GM12878 (cell line): ENCODE measurements at regions not wholly inside any gene's neighbourhood (a gene's known extent, or its start where the extent isn't known, plus 50 kb on each side); places are given as distances from the start of the nearest gene placed in this dataset.

ENCODE experiments used
- ATAC-seq: fragments of 200-7000 bp; cut with Tn5 transposase; 3 replicates; pipeline ENCODE4 v1.9.1; 2020; ENCODE audit warnings: mild to moderate bottlenecking, moderate library complexity
- BruUV-seq: library from RNA; stranded (reverse); fragments of 400-500 nt; replicated peaks from 2 replicates; lab custom pipeline; 2021; lab: Mats Ljungman, UMichigan
- CTCF ChIA-PET: fragments of 300-600 bp; sonication (Branson Sonifier 250); formaldehyde crosslinking; extraction: SDS; loops from one replicate; lab custom pipeline; 2021; ENCODE audit warnings: inconsistent platforms; lab: Yijun Ruan, JAX
- POLR2A ChIA-PET: fragments of 350-600 bp; formaldehyde crosslinking; extraction: SDS; loops from one replicate; lab custom pipeline; 2021; ENCODE audit warnings: inconsistent platforms; lab: Charles Lee
- RAD21 ChIA-PET: fragments of 300-600 bp; sonication (Branson Sonifier 250); formaldehyde crosslinking; loops from one replicate; lab custom pipeline; 2023; ENCODE audit warnings: antibody characterized with exemption; ENCODE audit not compliant: unreplicated experiment; lab: Charles Lee
- SMC1A ChIA-PET: fragments of 300-600 bp; sonication (Branson Sonifier 250); formaldehyde crosslinking; loops from one replicate; lab custom pipeline; 2023; ENCODE audit not compliant: unreplicated experiment, uncharacterized antibody; lab: Charles Lee
- DNase-seq: peaks from one replicate; pipeline ENCODE4 v3.0.0-alpha.2; 2011; ENCODE audit warnings: low read depth, low spot score
- FAIRE-seq: peaks from 3 replicates; lab custom pipeline; 2011; peaks lifted over from hg19 to GRCh38; lab: Jason Lieb, UNC
- H2AFZ ChIP-seq: 2 replicates; pipeline ENCODE4 v1.6.0; 2011; ENCODE audit warnings: low read depth, low read length, control low read depth; ENCODE audit not compliant: control insufficient read depth
- H3K27ac ChIP-seq: 2 replicates; pipeline ENCODE4 v1.5.1; 2011; ENCODE audit warnings: control low read depth; ENCODE audit not compliant: control insufficient read depth, insufficient read depth
- H3K27me3 ChIP-seq, 2 experiments: replicated peaks in 1 of 2; 2 replicates each; pipeline versions ENCODE4 v1.6.0 to v1.6.1; 2011; ENCODE audit warnings: low read length in 1 of 2; ENCODE audit not compliant: control insufficient read depth in 2 of 2, insufficient read depth in 2 of 2
- H3K36me3 ChIP-seq, 2 experiments: 2 replicates each; pipeline ENCODE4 v1.5.1; 2011; ENCODE audit warnings: low read length in 1 of 2; ENCODE audit not compliant: control insufficient read depth in 2 of 2, insufficient read depth in 2 of 2
- H3K4me1 ChIP-seq: 2 replicates; pipeline ENCODE4 v1.6.1; 2011; ENCODE audit warnings: mild to moderate bottlenecking, low read length, moderate library complexity, mixed read lengths; ENCODE audit not compliant: control insufficient read depth, insufficient read depth
- H3K4me2 ChIP-seq: 2 replicates; pipeline ENCODE4 v1.6.0; 2011; ENCODE audit warnings: control low read depth; ENCODE audit not compliant: control insufficient read depth, insufficient read depth
- H3K4me3 ChIP-seq: fragments of 200-600 bp; sonication (generic); 2 replicates; pipeline ENCODE4 v1.5.1; 2016
- H3K79me2 ChIP-seq: 2 replicates; pipeline ENCODE4 v1.6.0; 2011; ENCODE audit warnings: low read length; ENCODE audit not compliant: control insufficient read depth, insufficient read depth
- H3K9ac ChIP-seq: 2 replicates; pipeline ENCODE4 v1.8.0; 2011; ENCODE audit warnings: low read length, control low read depth, mixed read lengths; ENCODE audit not compliant: control insufficient read depth, insufficient read depth
- H3K9me3 ChIP-seq: replicated peaks from 3 replicates; pipeline ENCODE4 v1.5.1; 2011; ENCODE audit warnings: mild to moderate bottlenecking, low read length; ENCODE audit not compliant: control insufficient read depth, insufficient read depth
- H4K20me1 ChIP-seq: 2 replicates; pipeline ENCODE4 v1.6.0; 2011; ENCODE audit not compliant: control insufficient read depth, insufficient read depth
- EED ChIP-seq: sonication (generic); IDR thresholded peaks from 2 replicates; pipeline ENCODE4 v1.6.1; 2016; ENCODE audit warnings: antibody characterized with exemption, low read depth
- HDAC6 ChIP-seq: fragments of 200-600 bp; sonication (generic); IDR thresholded peaks from one replicate; pipeline ENCODE4 v1.8.0; 2017; ENCODE audit warnings: antibody characterized with exemption; ENCODE audit not compliant: unreplicated experiment
- IKZF1 ChIP-seq: fragments of 450-650 bp; conservative IDR thresholded peaks from 2 replicates; pipeline ENCODE4 v1.6.1; 2017; ENCODE audit warnings: antibody characterized with exemption, mild to moderate bottlenecking
- NBN ChIP-seq: fragments of 450-650 bp; IDR thresholded peaks from 2 replicates; pipeline ENCODE4 v1.6.1; 2016
- NFYB ChIP-seq: IDR thresholded peaks from 2 replicates; pipeline ENCODE4 v1.6.1; 2011; ENCODE audit warnings: low read depth, mild to moderate bottlenecking, low read length, improper control_type of control experiment, moderate library complexity; ENCODE audit not compliant: insufficient read depth
- NR2F1 ChIP-seq: fragments of 450-650 bp; conservative IDR thresholded peaks from 2 replicates; pipeline ENCODE4 v1.6.1; 2017; ENCODE audit warnings: mild to moderate bottlenecking
- RAD51 ChIP-seq: fragments of 450-650 bp; IDR thresholded peaks from 2 replicates; pipeline ENCODE4 v1.6.1; 2016; ENCODE audit warnings: moderate library complexity, mild to moderate bottlenecking, inconsistent platforms
- RFX5 ChIP-seq: IDR thresholded peaks from 2 replicates; pipeline ENCODE4 v1.6.1; 2011; ENCODE audit warnings: low read depth, low read length, improper control_type of control experiment
- RUNX3 ChIP-seq: IDR thresholded peaks from 2 replicates; pipeline ENCODE4 v1.6.1; 2012; ENCODE audit warnings: low read length, inconsistent platforms
- SMARCA5 ChIP-seq: fragments of 450-650 bp; IDR thresholded peaks from 2 replicates; pipeline ENCODE4 v1.6.1; 2017; ENCODE audit warnings: mild to moderate bottlenecking
- SREBF1 ChIP-seq: IDR thresholded peaks from 2 replicates; pipeline ENCODE4 v1.6.1; 2012; ENCODE audit warnings: mild to moderate bottlenecking, low read length
- SUPT20H ChIP-seq: IDR thresholded peaks from 2 replicates; pipeline ENCODE4 v1.6.1; 2011; ENCODE audit warnings: low read depth, mild to moderate bottlenecking, low read length, moderate library complexity, borderline replicate concordance; ENCODE audit not compliant: control insufficient read depth
- ZNF217 ChIP-seq: fragments of 450-650 bp; IDR thresholded peaks from 2 replicates; pipeline ENCODE4 v1.6.1; 2017; ENCODE audit warnings: antibody characterized with exemption, mild to moderate bottlenecking
- ZNF24 ChIP-seq: fragments of 450-650 bp; IDR thresholded peaks from 2 replicates; pipeline ENCODE4 v1.6.1; 2017; ENCODE audit warnings: antibody characterized with exemption, mild to moderate bottlenecking
- WGBS: methylation state at CpG from one replicate; pipeline ENCODE4 v1.1.6; 2016; ENCODE audit warnings: low lambda C conversion rate; ENCODE audit not compliant: insufficient replicate concordance, insufficient coverage; ENCODE audit errors: missing lambda C conversion rate; 5-methylcytosine and 5-hydroxymethylcytosine counted together
- in situ Hi-C: fragments of 300-500 bp; cut with MboI; formaldehyde crosslinking; loops from 9 replicates; pipeline ENCODE4 v1.14.3; 2018; ENCODE audit warnings: mixed read lengths
- intact Hi-C: fragments of 100-400 bp; cut with micrococcal nuclease; formaldehyde crosslinking; loops from one replicate; pipeline ENCODE4 v1.14.2; 2022; ENCODE audit not compliant: unreplicated experiment
- TF ChIP-seq, protein P1 (sequence below): fragments of 450-650 bp; IDR thresholded peaks from 2 replicates; pipeline ENCODE4 v1.6.1; 2017; ENCODE audit warnings: borderline replicate concordance
- TF ChIP-seq, protein P2 (sequence below): fragments of 450-650 bp; IDR thresholded peaks from 2 replicates; pipeline ENCODE4 v1.6.1; 2017; ENCODE audit warnings: mild to moderate bottlenecking, moderate library complexity

DNA sequence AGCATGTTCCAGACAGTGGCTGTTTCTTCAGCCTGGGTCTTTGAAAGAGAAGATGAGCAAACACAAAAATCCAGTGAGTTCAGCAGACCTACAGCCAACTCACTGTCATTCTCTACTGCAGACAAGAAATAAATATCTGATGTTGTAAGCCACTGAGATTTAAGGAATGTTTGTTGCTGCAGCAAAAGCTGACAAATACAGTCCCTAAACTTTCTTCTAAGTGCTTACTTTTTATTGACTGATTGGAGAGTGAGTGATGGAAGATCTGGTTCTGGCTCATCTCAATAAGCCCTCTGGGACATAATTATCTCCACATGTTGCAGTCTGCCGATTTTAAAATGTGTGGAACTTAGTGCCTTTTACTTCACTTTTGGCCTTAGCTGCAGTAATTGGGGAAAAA is 69.9 kb upstream of the LMNB1 start:
- Histone ChIP-seq H3K27ac (no peak overlapping the region), H3K36me3 (no peaks in the 10 kb centered on the region), H2AFZ (no peak overlapping the region), H3K9me3 (no peaks in the 10 kb centered on the region), H3K4me3 (no peak overlapping the region), H3K79me2 (no peaks in the 10 kb centered on the region), H3K4me1 (no peaks in the 10 kb centered on the region), H3K27me3 (no peaks in the 10 kb centered on the region), H3K4me2 (no peak overlapping the region), H4K20me1 (no peaks in the 10 kb centered on the region), H3K9ac (no peak overlapping the region)
- no peak for FAIRE-seq
- no peak for ATAC-seq
- intact Hi-C loops (no loop called here), in situ Hi-C loops (no loop called here)
- no TSS peak for BruUV-seq
- WGBS = 100% methylated on average over 1 of the region's 1 CpG
- CTCF ChIA-PET = no interaction called here
- SMC1A ChIA-PET = interaction anchor here (1.0 kb wide), 1 partner anchor 72 kb away, joined by 4 read pairs; no protein-coding TSS in a partner anchor
- TF ChIP-seq RAD51 (no peak), NR2F1 (no peak), SUPT20H (no peak), NBN (no peak), RFX5 (no peak), EED (no peak), IKZF1 (no peak), ZNF217 (no peak), RUNX3 (no peak), ZNF24 (no peak), SMARCA5 (no peak), SREBF1 (no peak), HDAC6 (no peak), NFYB (no peak)
- TF ChIP-seq, protein P1, sequence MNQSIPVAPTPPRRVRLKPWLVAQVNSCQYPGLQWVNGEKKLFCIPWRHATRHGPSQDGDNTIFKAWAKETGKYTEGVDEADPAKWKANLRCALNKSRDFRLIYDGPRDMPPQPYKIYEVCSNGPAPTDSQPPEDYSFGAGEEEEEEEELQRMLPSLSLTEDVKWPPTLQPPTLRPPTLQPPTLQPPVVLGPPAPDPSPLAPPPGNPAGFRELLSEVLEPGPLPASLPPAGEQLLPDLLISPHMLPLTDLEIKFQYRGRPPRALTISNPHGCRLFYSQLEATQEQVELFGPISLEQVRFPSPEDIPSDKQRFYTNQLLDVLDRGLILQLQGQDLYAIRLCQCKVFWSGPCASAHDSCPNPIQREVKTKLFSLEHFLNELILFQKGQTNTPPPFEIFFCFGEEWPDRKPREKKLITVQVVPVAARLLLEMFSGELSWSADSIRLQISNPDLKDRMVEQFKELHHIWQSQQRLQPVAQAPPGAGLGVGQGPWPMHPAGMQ = no peak
- TF ChIP-seq, protein P2, sequence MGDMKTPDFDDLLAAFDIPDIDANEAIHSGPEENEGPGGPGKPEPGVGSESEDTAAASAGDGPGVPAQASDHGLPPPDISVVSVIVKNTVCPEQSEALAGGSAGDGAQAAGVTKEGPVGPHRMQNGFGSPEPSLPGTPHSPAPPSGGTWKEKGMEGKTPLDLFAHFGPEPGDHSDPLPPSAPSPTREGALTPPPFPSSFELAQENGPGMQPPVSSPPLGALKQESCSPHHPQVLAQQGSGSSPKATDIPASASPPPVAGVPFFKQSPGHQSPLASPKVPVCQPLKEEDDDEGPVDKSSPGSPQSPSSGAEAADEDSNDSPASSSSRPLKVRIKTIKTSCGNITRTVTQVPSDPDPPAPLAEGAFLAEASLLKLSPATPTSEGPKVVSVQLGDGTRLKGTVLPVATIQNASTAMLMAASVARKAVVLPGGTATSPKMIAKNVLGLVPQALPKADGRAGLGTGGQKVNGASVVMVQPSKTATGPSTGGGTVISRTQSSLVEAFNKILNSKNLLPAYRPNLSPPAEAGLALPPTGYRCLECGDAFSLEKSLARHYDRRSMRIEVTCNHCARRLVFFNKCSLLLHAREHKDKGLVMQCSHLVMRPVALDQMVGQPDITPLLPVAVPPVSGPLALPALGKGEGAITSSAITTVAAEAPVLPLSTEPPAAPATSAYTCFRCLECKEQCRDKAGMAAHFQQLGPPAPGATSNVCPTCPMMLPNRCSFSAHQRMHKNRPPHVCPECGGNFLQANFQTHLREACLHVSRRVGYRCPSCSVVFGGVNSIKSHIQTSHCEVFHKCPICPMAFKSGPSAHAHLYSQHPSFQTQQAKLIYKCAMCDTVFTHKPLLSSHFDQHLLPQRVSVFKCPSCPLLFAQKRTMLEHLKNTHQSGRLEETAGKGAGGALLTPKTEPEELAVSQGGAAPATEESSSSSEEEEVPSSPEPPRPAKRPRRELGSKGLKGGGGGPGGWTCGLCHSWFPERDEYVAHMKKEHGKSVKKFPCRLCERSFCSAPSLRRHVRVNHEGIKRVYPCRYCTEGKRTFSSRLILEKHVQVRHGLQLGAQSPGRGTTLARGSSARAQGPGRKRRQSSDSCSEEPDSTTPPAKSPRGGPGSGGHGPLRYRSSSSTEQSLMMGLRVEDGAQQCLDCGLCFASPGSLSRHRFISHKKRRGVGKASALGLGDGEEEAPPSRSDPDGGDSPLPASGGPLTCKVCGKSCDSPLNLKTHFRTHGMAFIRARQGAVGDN = no peak
- DNase-seq = no peak
- POLR2A ChIA-PET = no interaction called here
- RAD21 ChIA-PET = interaction anchor here (2.4 kb wide), 1 partner anchor 71 kb away, joined by 9 read pairs; no protein-coding TSS in a partner anchor
